ENCODE measurements at regions not wholly inside any gene's neighbourhood (a gene's known extent, or its start where the extent isn't known, plus 50 kb on each side); places are given as distances from the start of the nearest gene placed in this dataset.
A peak's percentile ranks its signal among the peaks of the same experiment; 100 is the strongest.

DNA sequence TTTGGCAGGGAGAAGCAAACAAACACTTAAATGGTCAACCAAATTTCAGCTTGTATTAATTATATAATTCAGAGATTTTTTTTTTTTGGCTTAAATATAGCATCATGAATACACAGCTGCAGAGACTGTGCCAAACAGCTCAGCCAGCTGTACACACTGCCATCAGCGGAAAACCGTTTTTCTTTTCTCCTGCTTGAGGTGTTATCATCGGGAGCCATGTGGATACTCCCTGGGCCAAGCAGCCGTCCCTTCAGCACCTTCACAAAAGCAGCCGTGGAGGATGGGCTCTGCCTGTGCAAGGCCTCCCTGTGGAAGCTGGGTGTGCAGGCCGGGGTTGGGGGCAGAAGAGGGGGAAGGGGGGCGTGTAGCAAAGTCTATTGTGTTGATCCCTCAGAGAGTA is 85.0 kb downstream of the NUF2 start:
- WGBS, 4 donors, result 20 to 42% (median 32%) methylated on average over 7 of the region's 7 CpGs

DNA sequence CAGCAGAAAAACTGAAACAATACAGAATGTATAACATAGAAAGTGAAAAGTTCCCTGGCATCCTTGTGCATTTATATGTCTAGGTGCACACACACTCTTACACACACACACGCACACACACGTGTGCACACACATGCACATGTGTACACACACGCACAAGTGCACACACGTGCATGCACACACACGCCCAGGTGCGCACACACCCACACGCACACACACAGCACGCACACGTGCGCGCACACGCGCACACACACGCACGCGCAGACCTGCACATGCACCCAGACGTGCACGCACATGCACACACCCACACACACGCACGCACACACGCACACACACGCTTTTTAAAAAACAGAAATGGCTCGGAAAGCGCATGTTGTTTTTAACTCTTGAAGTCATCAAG is 86.5 kb downstream of the NUF2 start:
- intact Hi-C loops (cut with DNase I), result loop anchor here in 2 of 10 donors (5.0 kb wide), 1 partner anchor 1664 kb away; no protein-coding TSS in a partner anchor
- 93 to 95% (median 94%) methylated on average over 24 of the region's 24 CpGs for WGBS, 4 donors
- Histone ChIP-seq H3K27ac (no peak overlapping the region), H3K27me3 (no peaks in the 10 kb centered on the region), H3K4me3 (no peak overlapping the region), H3K9me3 (no peaks in the 10 kb centered on the region), H3K36me3 (no peaks in the 10 kb centered on the region), H3K4me1 (peaks cover 0 to 7% (median 0%) of the 10 kb centered on the region in 12 donors)
- no peak for TF ChIP-seq POLR2A (IDR thresholded peaks at IDR 0.05)
- TF ChIP-seq, protein P1, sequence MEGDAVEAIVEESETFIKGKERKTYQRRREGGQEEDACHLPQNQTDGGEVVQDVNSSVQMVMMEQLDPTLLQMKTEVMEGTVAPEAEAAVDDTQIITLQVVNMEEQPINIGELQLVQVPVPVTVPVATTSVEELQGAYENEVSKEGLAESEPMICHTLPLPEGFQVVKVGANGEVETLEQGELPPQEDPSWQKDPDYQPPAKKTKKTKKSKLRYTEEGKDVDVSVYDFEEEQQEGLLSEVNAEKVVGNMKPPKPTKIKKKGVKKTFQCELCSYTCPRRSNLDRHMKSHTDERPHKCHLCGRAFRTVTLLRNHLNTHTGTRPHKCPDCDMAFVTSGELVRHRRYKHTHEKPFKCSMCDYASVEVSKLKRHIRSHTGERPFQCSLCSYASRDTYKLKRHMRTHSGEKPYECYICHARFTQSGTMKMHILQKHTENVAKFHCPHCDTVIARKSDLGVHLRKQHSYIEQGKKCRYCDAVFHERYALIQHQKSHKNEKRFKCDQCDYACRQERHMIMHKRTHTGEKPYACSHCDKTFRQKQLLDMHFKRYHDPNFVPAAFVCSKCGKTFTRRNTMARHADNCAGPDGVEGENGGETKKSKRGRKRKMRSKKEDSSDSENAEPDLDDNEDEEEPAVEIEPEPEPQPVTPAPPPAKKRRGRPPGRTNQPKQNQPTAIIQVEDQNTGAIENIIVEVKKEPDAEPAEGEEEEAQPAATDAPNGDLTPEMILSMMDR (IDR thresholded peaks at IDR 0.05), result no peak
- ATAC-seq (no peak), DNase-seq (no peak)

More for the DNA sequence above, 85.0 kb downstream of the NUF2 start:
- intact Hi-C loops (cut with DNase I), result loop anchor here in 2 of 10 donors (5.0 kb wide), 1 partner anchor 1666 kb away; no protein-coding TSS in a partner anchor
- Histone ChIP-seq H3K4me1 (peaks cover 0 to 7% (median 0%) of the 10 kb centered on the region in 12 donors), H3K4me3 (no peak overlapping the region), H3K27ac (no peak overlapping the region), H3K36me3 (no peaks in the 10 kb centered on the region), H3K9me3 (no peaks in the 10 kb centered on the region), H3K27me3 (no peaks in the 10 kb centered on the region)
- TF ChIP-seq POLR2A (IDR thresholded peaks at IDR 0.05), result no peak
- TF ChIP-seq, protein P1 (IDR thresholded peaks at IDR 0.05), result no peak
- ATAC-seq (peak; percentile 20 to 47 (median 40)), DNase-seq (peak in 1 of 5 donors; percentile 10)

DNA sequence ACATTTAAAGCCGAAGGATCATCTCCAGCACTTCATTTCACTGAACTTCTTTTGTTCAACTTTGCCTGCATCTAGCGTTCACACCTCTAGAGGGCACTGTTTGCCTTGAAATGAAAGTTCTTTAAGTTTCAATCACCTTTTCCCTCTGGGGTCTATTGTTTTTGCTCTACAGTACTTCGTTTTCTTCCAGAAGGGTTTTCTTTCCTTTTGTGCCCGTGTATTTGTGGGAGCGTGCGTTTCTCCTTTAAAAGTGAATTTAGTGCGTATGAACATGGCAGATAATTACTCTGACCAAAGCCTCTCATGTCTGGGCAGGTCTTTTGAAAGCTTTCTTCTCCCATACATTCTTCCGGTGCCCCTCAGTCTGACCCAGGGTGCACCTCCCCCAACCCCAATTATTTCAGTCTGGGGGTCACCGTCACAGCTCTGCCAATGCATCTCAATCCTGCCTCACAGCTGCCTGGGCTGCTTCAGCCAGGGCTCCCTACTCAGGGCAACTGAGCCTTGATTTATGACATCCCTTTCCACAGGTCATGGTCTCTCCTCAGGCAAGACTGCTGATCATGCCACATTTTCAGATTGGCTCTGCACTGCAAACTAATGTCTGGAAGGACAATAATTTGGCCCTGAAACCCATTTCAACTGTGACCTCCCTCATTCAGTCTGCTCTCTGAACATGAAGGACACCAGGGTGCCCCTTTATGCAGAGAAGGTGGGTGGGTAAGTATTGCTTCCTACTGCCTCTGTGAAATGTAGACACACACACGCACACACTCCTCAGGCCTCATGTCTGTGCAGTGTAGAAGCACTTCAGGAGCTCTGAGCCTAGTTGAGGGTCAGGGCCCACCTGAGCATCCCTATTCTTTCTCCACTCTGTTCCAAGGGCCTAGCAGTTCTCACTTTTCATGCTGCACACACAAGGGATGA is 88.6 kb downstream of the NUF2 start:
- H3K27ac ChIP-seq, result no peak overlapping the region
- no peak for DNase-seq
- H3K9me3 ChIP-seq, result no peaks in the 10 kb centered on the region
- H3K36me3 ChIP-seq, result no peaks in the 10 kb centered on the region
- H3K4me1 ChIP-seq, result peaks cover 0 to 7% (median 0%) of the 10 kb centered on the region in 12 donors
- no peak for ATAC-seq
- peak overlapping the region in 2 of 12 donors; percentile 8 to 20 for H3K4me3 ChIP-seq
- 16 to 25% (median 23%) methylated on average over 9 to 10 of the region's 10 CpGs for WGBS, 4 donors
- peaks cover 0 to 4% (median 0%) of the 10 kb centered on the region in 9 donors for H3K27me3 ChIP-seq
- intact Hi-C loops (cut with DNase I), result loop anchor here in 8 of 10 donors (5.0 to 10.0 kb wide), 5 partner anchors 114 to 1664 kb away; no protein-coding TSS in a partner anchor
- no peak for TF ChIP-seq POLR2A (IDR thresholded peaks at IDR 0.05)
- TF ChIP-seq, protein P1 (IDR thresholded peaks at IDR 0.05), result peak; percentile 62 to 84 (median 72)

DNA sequence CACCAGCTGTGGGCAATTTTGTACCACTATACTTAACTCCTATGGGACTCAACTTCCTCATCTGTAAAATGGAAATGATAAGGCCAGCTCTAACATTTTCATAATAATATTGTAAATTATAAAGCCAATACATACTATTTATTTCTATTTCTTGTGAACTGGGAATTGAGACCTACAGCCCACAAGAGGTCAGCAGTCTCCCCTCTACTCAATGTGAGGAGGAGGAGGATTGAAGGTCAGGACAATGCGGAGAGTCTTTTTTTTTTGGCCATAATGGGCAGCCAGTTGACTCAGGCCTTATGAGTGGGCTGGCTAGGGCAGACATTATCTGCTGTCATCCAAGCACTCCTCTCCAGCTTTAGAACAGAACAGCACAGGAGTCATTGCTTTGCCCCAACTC is 90.5 kb downstream of the NUF2 start:
- intact Hi-C loops (cut with DNase I), result loop anchor here in 8 of 10 donors (5.0 to 10.0 kb wide), 5 partner anchors 113 to 1663 kb away; no protein-coding TSS in a partner anchor

More for the DNA sequence above, 90.5 kb downstream of the NUF2 start:
- WGBS, 4 donors, result 75 to 92% (median 86%) methylated on average over 1 of the region's 1 CpG
- TF ChIP-seq, protein P1 (IDR thresholded peaks at IDR 0.05), result no peak
- no peak for TF ChIP-seq POLR2A (IDR thresholded peaks at IDR 0.05)
- Histone ChIP-seq H3K36me3 (no peaks in the 10 kb centered on the region), H3K4me1 (no peaks in the 10 kb centered on the region), H3K27ac (no peak overlapping the region), H3K27me3 (peaks cover 0 to 4% (median 0%) of the 10 kb centered on the region in 9 donors), H3K9me3 (no peaks in the 10 kb centered on the region), H3K4me3 (no peak overlapping the region)
- ATAC-seq, result no peak
- no peak for DNase-seq

Measured in heart left ventricle (tissue), 16 donors.